K562 (cell line): ENCODE measurements at regions not wholly inside any gene's neighbourhood (a gene's known extent, or its start where the extent isn't known, plus 50 kb on each side); places are given as distances from the start of the nearest gene placed in this dataset.

ENCODE experiments used
- ATAC-seq: fragments of 200-7000 bp; cut with Tn5 transposase; 3 replicates; pipeline ENCODE4 v1.9.1; 2020; ENCODE audit warnings: moderate library complexity
- BruUV-seq: library from RNA; stranded (reverse); fragments of 400-500 nt; replicated peaks from 2 replicates; lab custom pipeline; 2021; lab: Mats Ljungman, UMichigan
- CTCF ChIA-PET: fragments of 300-600 bp; formaldehyde crosslinking; extraction: SDS; loops from one replicate; lab custom pipeline; 2021; ENCODE audit warnings: low intra/inter-chr PET ratio; lab: Yijun Ruan, JAX
- POLR2A ChIA-PET: fragments of 300-600, 350-650 bp; sonication (Branson Sonifier 250); formaldehyde crosslinking; extraction: SDS; loops from one replicate; lab custom pipeline; 2021; ENCODE audit warnings: antibody characterized with exemption, inconsistent platforms; lab: Yijun Ruan, JAX
- DNase-seq, 4 experiments: peaks; one replicate each; pipeline versions ENCODE4 v3.0.0 to v3.0.0-alpha.2; 2011 to 2018; ENCODE audit warnings: low spot score in 3 of 4, mixed read lengths in 3 of 4; ENCODE audit errors: extremely low read depth in 1 of 4
- FAIRE-seq: peaks from 2 replicates; lab custom pipeline; 2011; peaks lifted over from hg19 to GRCh38; lab: Jason Lieb, UNC
- H2AFZ ChIP-seq: 2 replicates; pipeline ENCODE4 v1.6.0; 2011; ENCODE audit warnings: low read depth, low read length, control low read depth, inconsistent platforms
- H3K27ac ChIP-seq: fragments of 200-600 bp; 3 replicates; pipeline ENCODE4 v1.8.0; 2011; ENCODE audit warnings: low read depth, mild to moderate bottlenecking, control low read depth, inconsistent platforms, low read length, moderate library complexity, mixed read lengths; ENCODE audit errors: extremely low read depth
- H3K27me3 ChIP-seq, 2 experiments: fragments of 300-600 bp in 1 of 2; 2 replicates in 1 of 2; 3 replicates in 1 of 2; pipeline versions ENCODE4 v1.6.0 to v1.8.0; 2011; ENCODE audit warnings: inconsistent platforms in 2 of 2, low read length in 2 of 2, mild to moderate bottlenecking in 1 of 2, mixed read lengths in 1 of 2, moderate library complexity in 1 of 2; ENCODE audit not compliant: control insufficient read depth in 2 of 2, insufficient read depth in 2 of 2
- H3K36me3 ChIP-seq: fragments of 300-600 bp; 3 replicates; pipeline ENCODE4 v1.8.0; 2011; ENCODE audit warnings: mild to moderate bottlenecking, low read length, inconsistent platforms; ENCODE audit not compliant: control insufficient read depth, insufficient read depth
- H3K4me1 ChIP-seq, 2 experiments: fragments of 200-600 bp in 1 of 2; replicated peaks in 1 of 2; 2 replicates in 1 of 2; 3 replicates in 1 of 2; pipeline versions ENCODE4 v1.5.1 to v1.8.0; 2011; ENCODE audit warnings: inconsistent platforms in 2 of 2, low read length in 2 of 2, mild to moderate bottlenecking in 1 of 2, mixed read lengths in 1 of 2, moderate library complexity in 1 of 2; ENCODE audit not compliant: control insufficient read depth in 2 of 2, insufficient read depth in 2 of 2
- H3K4me2 ChIP-seq: 2 replicates; pipeline ENCODE4 v1.6.1; 2011; ENCODE audit warnings: low read length, control low read depth, inconsistent platforms, mixed read lengths; ENCODE audit not compliant: insufficient read depth
- H3K4me3 ChIP-seq: fragments of 200-600 bp; sonication (generic), shearing (Covaris generic); 2 replicates; pipeline ENCODE4 v1.5.1; 2016; ENCODE audit warnings: control low read depth, inconsistent platforms
- H3K79me2 ChIP-seq: fragments of 200-600 bp; 3 replicates; pipeline ENCODE4 v1.8.0; 2011; ENCODE audit warnings: low read length, inconsistent platforms; ENCODE audit not compliant: control insufficient read depth, insufficient read depth
- H3K9ac ChIP-seq, 2 experiments: 2 replicates each; pipeline versions ENCODE4 v1.6.0 to v1.6.1; 2011; ENCODE audit warnings: low read depth in 2 of 2, low read length in 2 of 2, control low read depth in 1 of 2, inconsistent platforms in 1 of 2, mild to moderate bottlenecking in 1 of 2, mixed read lengths in 1 of 2; ENCODE audit not compliant: insufficient read depth in 1 of 2
- H3K9me1 ChIP-seq: one replicate; pipeline ENCODE4 v1.6.0; 2011; ENCODE audit warnings: inconsistent platforms, mild to moderate bottlenecking, low read length, moderate library complexity; ENCODE audit not compliant: control insufficient read depth, insufficient read depth
- H3K9me3 ChIP-seq: replicated peaks from 2 replicates; pipeline ENCODE4 v1.5.1; 2011; ENCODE audit warnings: low read depth, low read length, inconsistent platforms; ENCODE audit not compliant: control insufficient read depth, insufficient read depth
- H4K20me1 ChIP-seq: replicated peaks from 2 replicates; pipeline ENCODE4 v1.6.1; 2011; ENCODE audit warnings: low read length, inconsistent platforms, mixed read lengths; ENCODE audit not compliant: control insufficient read depth, insufficient read depth
- CBX5 ChIP-seq: IDR thresholded peaks from 2 replicates; pipeline ENCODE4 v1.6.1; 2014; ENCODE audit warnings: low read depth, borderline replicate concordance
- SNAPC5 ChIP-seq: fragments of 250-450 bp; sonication (Bioruptor Pico); IDR thresholded peaks from 2 replicates; pipeline ENCODE4 v1.8.0; 2021; ENCODE audit warnings: moderate library complexity, mild to moderate bottlenecking, inconsistent platforms
- ZNF282 ChIP-seq: sonication (generic); formaldehyde crosslinking; IDR thresholded peaks from 2 replicates; pipeline ENCODE4 v1.8.1; 2023; ENCODE audit warnings: missing genetic modification reagents
- WGBS: fragments of 100-300 bp; shearing (Covaris generic); methylation state at CpG from one replicate; pipeline ENCODE4 v1.1.6; 2016; ENCODE audit warnings: low coverage, mixed read lengths; ENCODE audit not compliant: insufficient coverage; ENCODE audit errors: missing lambda C conversion rate; 5-methylcytosine and 5-hydroxymethylcytosine counted together
- in situ Hi-C: fragments of 300-500 bp; cut with MboI; formaldehyde crosslinking; loops from 4 replicates; pipeline ENCODE4 v1.15.0; 2018; ENCODE audit warnings: inconsistent platforms, mixed read lengths
- intact Hi-C: fragments of 100-400 bp; cut with micrococcal nuclease; formaldehyde crosslinking; loops from 2 replicates; pipeline ENCODE4 v1.14.2; 2022
- TF ChIP-seq, protein P1 (sequence below): sonication (generic); formaldehyde crosslinking; IDR thresholded peaks from 2 replicates; pipeline ENCODE4 v1.8.0; 2022; ENCODE audit warnings: mild to moderate bottlenecking, missing genetic modification reagents
- TF ChIP-seq, protein P2 (sequence below): fragments of 450-650 bp; IDR thresholded peaks from 2 replicates; pipeline ENCODE4 v1.6.1; 2016; ENCODE audit warnings: missing biosample characterization, missing genetic modification characterization

DNA sequence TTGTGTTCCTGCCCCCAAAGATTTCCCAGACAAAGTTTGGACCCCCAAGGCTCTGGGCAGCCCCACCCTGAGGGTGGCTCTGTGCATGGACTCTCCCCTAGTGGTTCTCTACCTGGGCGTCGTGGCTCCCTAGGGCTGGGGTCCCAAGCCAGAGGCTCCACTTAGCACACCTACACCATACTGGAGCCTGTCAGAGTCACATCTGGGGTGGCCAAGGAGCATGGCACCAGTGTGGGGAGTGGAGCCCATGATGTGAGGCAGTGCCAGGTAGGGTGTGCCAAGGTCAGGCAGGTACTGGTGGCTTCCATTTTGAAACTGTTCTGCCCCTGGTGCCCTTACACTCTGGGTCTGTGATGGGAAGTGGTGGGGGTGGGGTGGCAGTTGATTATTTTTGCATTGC, 109.9 kb upstream of the GNAO1 start:
- Histone ChIP-seq H3K9me3 (no peaks in the 10 kb centered on the region), H3K36me3 (no peaks in the 10 kb centered on the region), H3K4me2 (no peak overlapping the region), H3K4me3 (no peak overlapping the region), H3K9ac (no peak overlapping the region), H3K4me1 (no peaks in the 10 kb centered on the region), H2AFZ (no peak overlapping the region), H3K27ac (no peak overlapping the region), H3K79me2 (no peaks in the 10 kb centered on the region), H3K27me3 (peaks cover 3 to 4% of the 10 kb centered on the region in 2 experiments; a peak in 1 of 5 replicates)
- POLR2A ChIA-PET, result no interaction called here
- BruUV-seq, result no TSS peak
- 0% methylated on average over 2 of the region's 2 CpGs for WGBS
- DNase-seq, result no peak
- no peak for FAIRE-seq
- CTCF ChIA-PET, result no interaction called here
- ATAC-seq, result no peak
- in situ Hi-C loops (no loop called here), intact Hi-C loops (no loop called here)
- TF ChIP-seq, protein P1, sequence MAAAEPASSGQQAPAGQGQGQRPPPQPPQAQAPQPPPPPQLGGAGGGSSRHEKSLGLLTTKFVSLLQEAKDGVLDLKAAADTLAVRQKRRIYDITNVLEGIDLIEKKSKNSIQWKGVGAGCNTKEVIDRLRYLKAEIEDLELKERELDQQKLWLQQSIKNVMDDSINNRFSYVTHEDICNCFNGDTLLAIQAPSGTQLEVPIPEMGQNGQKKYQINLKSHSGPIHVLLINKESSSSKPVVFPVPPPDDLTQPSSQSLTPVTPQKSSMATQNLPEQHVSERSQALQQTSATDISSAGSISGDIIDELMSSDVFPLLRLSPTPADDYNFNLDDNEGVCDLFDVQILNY (CRISPR knock-in tag), result no peak
- TF ChIP-seq CBX5 (no peak), SNAPC5 (no peak), ZNF282 (CRISPR knock-in tag) (no peak)
- TF ChIP-seq, protein P2, sequence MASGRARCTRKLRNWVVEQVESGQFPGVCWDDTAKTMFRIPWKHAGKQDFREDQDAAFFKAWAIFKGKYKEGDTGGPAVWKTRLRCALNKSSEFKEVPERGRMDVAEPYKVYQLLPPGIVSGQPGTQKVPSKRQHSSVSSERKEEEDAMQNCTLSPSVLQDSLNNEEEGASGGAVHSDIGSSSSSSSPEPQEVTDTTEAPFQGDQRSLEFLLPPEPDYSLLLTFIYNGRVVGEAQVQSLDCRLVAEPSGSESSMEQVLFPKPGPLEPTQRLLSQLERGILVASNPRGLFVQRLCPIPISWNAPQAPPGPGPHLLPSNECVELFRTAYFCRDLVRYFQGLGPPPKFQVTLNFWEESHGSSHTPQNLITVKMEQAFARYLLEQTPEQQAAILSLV (tag), result no peak
- TF ChIP-seq, all 486 proteins: peak for 0
- H3K9me1 ChIP-seq, result no peaks in the 10 kb centered on the region
- no peaks in the 10 kb centered on the region for H4K20me1 ChIP-seq
